ENCODE measurements at regions not wholly inside any gene's neighbourhood (a gene's known extent, or its start where the extent isn't known, plus 50 kb on each side); places are given as distances from the start of the nearest gene placed in this dataset.
"Not testable (repeated sequence)": the region's sequence is repeated elsewhere in the genome, so short reads cannot be mapped to it uniquely, and the experiment has no call there.

DNA sequence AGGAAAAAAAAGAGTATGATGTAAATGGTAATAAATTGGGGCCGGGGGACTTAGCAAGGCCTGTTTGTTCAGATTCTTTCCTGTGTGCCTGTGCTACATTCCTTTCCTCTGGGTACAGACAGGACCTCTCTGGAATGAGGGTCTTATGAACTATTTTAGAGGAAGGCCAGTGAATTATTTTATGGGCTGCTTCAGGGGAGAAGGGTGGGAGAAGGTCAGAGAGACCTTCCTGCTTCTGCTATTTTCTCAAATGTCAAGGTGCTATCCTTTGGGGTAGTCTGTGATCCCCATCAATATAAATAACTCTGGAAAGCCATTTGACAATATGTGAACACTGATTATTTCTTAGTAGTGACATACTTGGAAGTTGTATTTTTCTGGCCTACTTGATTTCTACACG is 426.5 kb downstream of the SH2D4B start:
- no peak for FAIRE-seq
- no peak overlapping the region for H3K4me3 ChIP-seq (ENCODE audit: insufficient read depth, low read depth, low read length)
- H3K27ac Mint-ChIP-seq (ENCODE audit: unreplicated experiment) = no peak overlapping the region

DNA sequence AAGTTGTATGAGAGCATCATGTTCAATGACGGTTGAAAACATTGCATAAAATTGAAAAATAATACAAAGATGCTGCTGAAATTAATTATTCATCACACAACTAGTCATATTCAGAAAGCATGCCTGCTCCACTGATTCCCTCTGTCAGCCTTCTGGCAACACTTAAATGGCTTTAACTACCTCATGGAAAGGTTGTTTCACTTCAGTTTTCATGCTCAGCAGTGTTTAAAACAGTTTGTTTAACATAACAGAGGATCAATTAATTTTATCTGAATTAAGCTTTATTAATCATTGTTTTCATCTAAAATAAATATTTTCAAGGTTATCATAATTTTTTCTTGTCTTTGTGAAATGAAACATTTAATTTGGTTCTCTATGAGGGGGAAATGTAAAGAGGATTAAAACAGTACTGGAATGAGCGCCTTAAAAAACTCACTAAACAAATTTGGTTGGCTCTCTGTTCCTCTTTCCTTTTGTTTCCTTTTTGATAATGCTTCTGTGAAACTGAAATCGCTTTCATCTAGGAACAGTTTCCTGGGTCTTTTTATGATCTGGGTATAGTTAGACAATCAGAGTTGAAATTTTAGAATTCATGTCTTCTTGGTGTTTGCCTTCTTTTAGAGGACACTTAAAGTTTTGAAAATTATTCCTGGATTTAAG is 427.4 kb downstream of the SH2D4B start:
- H3K4me3 ChIP-seq (ENCODE audit: insufficient read depth, low read depth, low read length) = no peak overlapping the region
- no peaks in the 10 kb centered on the region for H3K36me3 Mint-ChIP-seq (ENCODE audit: low read depth, unreplicated experiment)
- H3K9me3 ChIP-seq (ENCODE audit: insufficient read depth, low read depth, low read length) = no peaks in the 10 kb centered on the region
- no peaks in the 10 kb centered on the region for H3K4me1 ChIP-seq (ENCODE audit: insufficient read depth, low read length)
- H3K4me2 ChIP-seq (ENCODE audit: low read length) = no peak overlapping the region
- H3K4me1 Mint-ChIP-seq (ENCODE audit: low read depth, unreplicated experiment) = no peaks in the 10 kb centered on the region
- no peak overlapping the region for H3K9ac ChIP-seq (ENCODE audit: low read length)
- H3K27me3 Mint-ChIP-seq (ENCODE audit: low read depth, unreplicated experiment) = no peaks in the 10 kb centered on the region
- no peaks in the 10 kb centered on the region for H4K20me1 ChIP-seq (ENCODE audit: insufficient read depth, low read length)
- H3K27me3 ChIP-seq (ENCODE audit: insufficient read depth, low read length) = no peaks in the 10 kb centered on the region
- no peak overlapping the region for H3K27ac Mint-ChIP-seq (ENCODE audit: unreplicated experiment)
- H3K79me2 ChIP-seq (ENCODE audit: insufficient read depth, low read length) = no peaks in the 10 kb centered on the region
- FAIRE-seq (no peak), DNase-seq (ENCODE audit: low read depth) (no peak)
- no peak for TF ChIP-seq EZH2 (IDR thresholded peaks at IDR 0.05; ENCODE audit: insufficient read depth, low read length)
- TF ChIP-seq, protein P1, sequence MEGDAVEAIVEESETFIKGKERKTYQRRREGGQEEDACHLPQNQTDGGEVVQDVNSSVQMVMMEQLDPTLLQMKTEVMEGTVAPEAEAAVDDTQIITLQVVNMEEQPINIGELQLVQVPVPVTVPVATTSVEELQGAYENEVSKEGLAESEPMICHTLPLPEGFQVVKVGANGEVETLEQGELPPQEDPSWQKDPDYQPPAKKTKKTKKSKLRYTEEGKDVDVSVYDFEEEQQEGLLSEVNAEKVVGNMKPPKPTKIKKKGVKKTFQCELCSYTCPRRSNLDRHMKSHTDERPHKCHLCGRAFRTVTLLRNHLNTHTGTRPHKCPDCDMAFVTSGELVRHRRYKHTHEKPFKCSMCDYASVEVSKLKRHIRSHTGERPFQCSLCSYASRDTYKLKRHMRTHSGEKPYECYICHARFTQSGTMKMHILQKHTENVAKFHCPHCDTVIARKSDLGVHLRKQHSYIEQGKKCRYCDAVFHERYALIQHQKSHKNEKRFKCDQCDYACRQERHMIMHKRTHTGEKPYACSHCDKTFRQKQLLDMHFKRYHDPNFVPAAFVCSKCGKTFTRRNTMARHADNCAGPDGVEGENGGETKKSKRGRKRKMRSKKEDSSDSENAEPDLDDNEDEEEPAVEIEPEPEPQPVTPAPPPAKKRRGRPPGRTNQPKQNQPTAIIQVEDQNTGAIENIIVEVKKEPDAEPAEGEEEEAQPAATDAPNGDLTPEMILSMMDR (IDR thresholded peaks at IDR 0.05; ENCODE audit: insufficient read depth, low read depth, low read length) = no peak
- no peak overlapping the region for H3K4me3 Mint-ChIP-seq (ENCODE audit: unreplicated experiment)
- no peak overlapping the region for H2AFZ ChIP-seq (ENCODE audit: low read depth, low read length)
- H3K27ac ChIP-seq (ENCODE audit: low read depth, low read length) = no peak overlapping the region
- no peaks in the 10 kb centered on the region for H3K36me3 ChIP-seq (ENCODE audit: insufficient read depth, low read length)
- H3K9me3 Mint-ChIP-seq (ENCODE audit: unreplicated experiment) = no peaks in the 10 kb centered on the region

More for the DNA sequence above, 426.5 kb downstream of the SH2D4B start:
- Mint-ChIP-seq H3K36me3 (ENCODE audit: low read depth, unreplicated experiment) (no peaks in the 10 kb centered on the region), H3K9me3 (ENCODE audit: unreplicated experiment) (no peaks in the 10 kb centered on the region), H3K4me3 (ENCODE audit: unreplicated experiment) (no peak overlapping the region), H3K27me3 (ENCODE audit: low read depth, unreplicated experiment) (no peaks in the 10 kb centered on the region), H3K4me1 (ENCODE audit: low read depth, unreplicated experiment) (no peaks in the 10 kb centered on the region)
- Histone ChIP-seq H3K36me3 (ENCODE audit: insufficient read depth, low read length) (no peaks in the 10 kb centered on the region), H3K9me3 (ENCODE audit: insufficient read depth, low read depth, low read length) (no peaks in the 10 kb centered on the region), H3K4me1 (ENCODE audit: insufficient read depth, low read length) (no peaks in the 10 kb centered on the region), H4K20me1 (ENCODE audit: insufficient read depth, low read length) (no peaks in the 10 kb centered on the region), H3K27me3 (ENCODE audit: insufficient read depth, low read length) (no peaks in the 10 kb centered on the region), H3K9ac (ENCODE audit: low read length) (no peak overlapping the region), H3K4me2 (ENCODE audit: low read length) (no peak overlapping the region), H2AFZ (ENCODE audit: low read depth, low read length) (no peak overlapping the region), H3K27ac (ENCODE audit: low read depth, low read length) (no peak overlapping the region), H3K79me2 (ENCODE audit: insufficient read depth, low read length) (no peaks in the 10 kb centered on the region)
- no peak for TF ChIP-seq EZH2 (IDR thresholded peaks at IDR 0.05; ENCODE audit: insufficient read depth, low read length)
- TF ChIP-seq, protein P1 (IDR thresholded peaks at IDR 0.05; ENCODE audit: insufficient read depth, low read depth, low read length) = no peak
- DNase-seq (ENCODE audit: low read depth) = no peak

DNA sequence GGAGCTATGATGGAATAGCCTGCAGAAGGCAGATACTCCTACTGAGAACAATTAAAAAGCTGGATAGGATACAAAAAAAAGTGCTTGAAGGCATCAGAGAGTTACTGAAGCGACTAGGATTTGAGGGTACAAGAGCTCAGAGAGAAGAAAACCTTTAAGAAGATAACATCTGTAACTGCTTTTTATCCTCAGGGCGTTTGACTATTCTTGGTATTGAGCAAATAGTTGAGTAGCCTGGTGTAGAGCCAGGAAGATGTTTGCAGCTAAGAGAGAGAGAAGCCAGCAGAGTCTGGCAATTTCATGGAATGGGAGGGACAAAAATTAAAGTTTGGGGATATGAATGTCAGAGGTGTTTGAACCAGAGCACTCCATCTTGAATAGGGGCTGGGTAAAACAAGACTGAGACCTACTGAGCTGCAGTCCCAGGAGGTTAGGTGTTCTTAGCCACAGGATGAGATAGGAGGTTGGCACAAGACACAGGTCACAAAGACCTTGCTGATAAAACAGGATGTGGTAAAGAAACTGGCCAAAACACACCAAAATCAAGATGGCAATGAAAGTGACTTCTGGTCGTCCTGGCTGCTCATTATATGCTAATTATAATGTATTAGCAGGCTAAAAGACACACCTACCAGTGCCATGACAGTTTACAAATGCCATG is 428.8 kb downstream of the SH2D4B start:
- Histone ChIP-seq H3K9me3 (ENCODE audit: insufficient read depth, low read depth, low read length) (no peaks in the 10 kb centered on the region), H4K20me1 (ENCODE audit: insufficient read depth, low read length) (no peaks in the 10 kb centered on the region), H3K36me3 (ENCODE audit: insufficient read depth, low read length) (no peaks in the 10 kb centered on the region), H3K27me3 (ENCODE audit: insufficient read depth, low read length) (no peaks in the 10 kb centered on the region), H3K4me3 (ENCODE audit: insufficient read depth, low read depth, low read length) (no peak overlapping the region), H3K79me2 (ENCODE audit: insufficient read depth, low read length) (no peaks in the 10 kb centered on the region), H3K4me1 (ENCODE audit: insufficient read depth, low read length) (no peaks in the 10 kb centered on the region), H3K4me2 (ENCODE audit: low read length) (no peak overlapping the region), H2AFZ (ENCODE audit: low read depth, low read length) (no peak overlapping the region), H3K27ac (ENCODE audit: low read depth, low read length) (no peak overlapping the region), H3K9ac (ENCODE audit: low read length) (no peak overlapping the region)
- Mint-ChIP-seq H3K36me3 (ENCODE audit: low read depth, unreplicated experiment) (no peaks in the 10 kb centered on the region), H3K27ac (ENCODE audit: unreplicated experiment) (no peak overlapping the region), H3K9me3 (ENCODE audit: unreplicated experiment) (no peaks in the 10 kb centered on the region), H3K4me3 (ENCODE audit: unreplicated experiment) (no peak overlapping the region), H3K27me3 (ENCODE audit: low read depth, unreplicated experiment) (no peaks in the 10 kb centered on the region), H3K4me1 (ENCODE audit: low read depth, unreplicated experiment) (no peaks in the 10 kb centered on the region)
- TF ChIP-seq, protein P1 (IDR thresholded peaks at IDR 0.05; ENCODE audit: insufficient read depth, low read depth, low read length) = no peak
- TF ChIP-seq EZH2 (IDR thresholded peaks at IDR 0.05; ENCODE audit: insufficient read depth, low read length) = no peak
- FAIRE-seq = no peak
- DNase-seq (ENCODE audit: low read depth) = no peak

DNA sequence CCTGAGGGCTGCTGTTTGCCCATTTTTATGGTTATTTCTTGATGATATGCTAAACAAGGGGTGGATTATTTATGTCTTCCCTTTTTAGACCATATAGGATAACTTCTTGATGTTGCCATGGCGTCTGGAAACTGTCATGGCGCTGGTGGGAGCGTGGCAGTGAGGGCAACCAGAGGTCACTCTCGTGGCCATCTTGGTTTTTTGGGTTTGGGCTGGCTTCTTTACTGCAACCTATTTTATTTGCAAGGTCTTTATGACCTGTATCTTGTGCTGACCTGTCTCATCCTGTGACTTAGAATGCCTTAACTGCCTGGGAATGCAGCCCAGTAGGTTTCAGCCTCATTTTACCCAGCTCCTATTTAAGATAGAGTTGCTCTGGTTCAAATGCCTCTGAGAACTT is 429.7 kb downstream of the SH2D4B start:
- not testable (repeated sequence) for H3K9me3 ChIP-seq (ENCODE audit: insufficient read depth, low read depth, low read length); H3K27ac ChIP-seq (ENCODE audit: low read depth, low read length); H3K4me3 Mint-ChIP-seq (ENCODE audit: unreplicated experiment); H3K9ac ChIP-seq (ENCODE audit: low read length); H4K20me1 ChIP-seq (ENCODE audit: insufficient read depth, low read length); H3K4me2 ChIP-seq (ENCODE audit: low read length); H3K4me3 ChIP-seq (ENCODE audit: insufficient read depth, low read depth, low read length); DNase-seq (ENCODE audit: low read depth); H3K36me3 Mint-ChIP-seq (ENCODE audit: low read depth, unreplicated experiment); FAIRE-seq; H3K27ac Mint-ChIP-seq (ENCODE audit: unreplicated experiment); H2AFZ ChIP-seq (ENCODE audit: low read depth, low read length); H3K9me3 Mint-ChIP-seq (ENCODE audit: unreplicated experiment); H3K4me1 Mint-ChIP-seq (ENCODE audit: low read depth, unreplicated experiment); H3K27me3 ChIP-seq (ENCODE audit: insufficient read depth, low read length); H3K36me3 ChIP-seq (ENCODE audit: insufficient read depth, low read length); H3K27me3 Mint-ChIP-seq (ENCODE audit: low read depth, unreplicated experiment); H3K4me1 ChIP-seq (ENCODE audit: insufficient read depth, low read length); H3K79me2 ChIP-seq (ENCODE audit: insufficient read depth, low read length)

All from astrocyte (in vitro differentiated cells and primary cell).